ENCODE measurements at regions not wholly inside any gene's neighbourhood (a gene's known extent, or its start where the extent isn't known, plus 50 kb on each side); places are given as distances from the start of the nearest gene placed in this dataset.
"Not testable (repeated sequence)": the region's sequence is repeated elsewhere in the genome, so short reads cannot be mapped to it uniquely, and the experiment has no call there.

GRCh38 chr16:8130197-8130596 is 460.1 kb downstream of the TMEM114 start:
- in situ Hi-C loops (cut with HindIII; ENCODE audit: low sequenced_read_pairs) = no loop called here

- in situ Hi-C loops (cut with HindIII; ENCODE audit: low sequenced_read_pairs) = no loop called here
Observed at GRCh38 chr16:8127070-8127469, 463.2 kb downstream of the TMEM114 start.

GRCh38 chr16:8126313-8126712 is 464.0 kb downstream of the TMEM114 start:
- in situ Hi-C loops (cut with HindIII; ENCODE audit: low sequenced_read_pairs) = no loop called here

GRCh38 chr16:8120001-8120400 is 470.3 kb downstream of the TMEM114 start:
- in situ Hi-C loops (cut with HindIII; ENCODE audit: low sequenced_read_pairs) = no loop called here

GRCh38 chr16:8115814-8116213 is 474.5 kb downstream of the TMEM114 start:
- in situ Hi-C loops (cut with HindIII; ENCODE audit: low sequenced_read_pairs) = no loop called here

GRCh38 chr16:8114941-8115340 is 475.4 kb downstream of the TMEM114 start:
- in situ Hi-C loops (cut with HindIII; ENCODE audit: low sequenced_read_pairs) = not testable (repeated sequence)

- in situ Hi-C loops (cut with HindIII; ENCODE audit: low sequenced_read_pairs) = no loop called here
Observed at GRCh38 chr16:8113843-8114242, 476.5 kb downstream of the TMEM114 start.

- in situ Hi-C loops (cut with HindIII; ENCODE audit: low sequenced_read_pairs) = no loop called here
Observed at GRCh38 chr16:8110572-8111514, 479.5 kb downstream of the TMEM114 start.

- in situ Hi-C loops (cut with HindIII; ENCODE audit: low sequenced_read_pairs) = no loop called here
Observed at GRCh38 chr16:8109510-8110369, 480.6 kb downstream of the TMEM114 start.

GRCh38 chr16:8108991-8109509 is 481.3 kb downstream of the TMEM114 start:
- in situ Hi-C loops (cut with HindIII; ENCODE audit: low sequenced_read_pairs) = no loop called here

- in situ Hi-C loops (cut with HindIII; ENCODE audit: low sequenced_read_pairs) = no loop called here
Observed at GRCh38 chr16:8107296-8107695, 483.0 kb downstream of the TMEM114 start.

GRCh38 chr16:8103649-8104289 is 486.5 kb downstream of the TMEM114 start:
- in situ Hi-C loops (cut with HindIII; ENCODE audit: low sequenced_read_pairs) = no loop called here

GRCh38 chr16:8099586-8099985 is 490.7 kb downstream of the TMEM114 start:
- in situ Hi-C loops (cut with HindIII; ENCODE audit: low sequenced_read_pairs) = no loop called here

- in situ Hi-C loops (cut with HindIII; ENCODE audit: low sequenced_read_pairs) = no loop called here
Observed at GRCh38 chr16:8098947-8099512, 491.3 kb downstream of the TMEM114 start.

GRCh38 chr16:8096211-8096610 is 494.1 kb downstream of the TMEM114 start:
- in situ Hi-C loops (cut with HindIII; ENCODE audit: low sequenced_read_pairs) = no loop called here

GRCh38 chr16:8094696-8095095 is 495.6 kb downstream of the TMEM114 start:
- in situ Hi-C loops (cut with HindIII; ENCODE audit: low sequenced_read_pairs) = no loop called here

GRCh38 chr16:8088820-8089338 is 501.4 kb downstream of the TMEM114 start:
- in situ Hi-C loops (cut with HindIII; ENCODE audit: low sequenced_read_pairs) = no loop called here

- in situ Hi-C loops (cut with HindIII; ENCODE audit: low sequenced_read_pairs) = no loop called here
Observed at GRCh38 chr16:8087597-8088289, 502.6 kb downstream of the TMEM114 start.

GRCh38 chr16:8087146-8087545 is 503.2 kb downstream of the TMEM114 start:
- in situ Hi-C loops (cut with HindIII; ENCODE audit: low sequenced_read_pairs) = no loop called here

GRCh38 chr16:8084882-8085281 is 505.4 kb downstream of the TMEM114 start:
- in situ Hi-C loops (cut with HindIII; ENCODE audit: low sequenced_read_pairs) = no loop called here

All from DLD1 (cell line).